Natural killer cell (primary cell): ENCODE measurements at regions not wholly inside any gene's neighbourhood (a gene's known extent, or its start where the extent isn't known, plus 50 kb on each side); places are given as distances from the start of the nearest gene placed in this dataset.

Experiments used
- ATAC-seq, 3 donors: fragments of 150-1000 bp in 2 of 3; fragments of 200-7000 bp in 1 of 3; cut with Tn5 transposase; 1 replicate in 1 of 3; 2 replicates in 2 of 3; pipeline ENCODE4 v1.10.0; 2021; ENCODE audit warnings: mild to moderate bottlenecking in 2 of 3, moderate library complexity in 2 of 3
- DNase-seq, 2 donors: peaks; one replicate each; pipeline versions ENCODE4 v3.0.0 to v3.0.0-alpha.2; 2013 to 2021; ENCODE audit warnings: mixed read lengths in 1 of 2
- H3K27ac ChIP-seq: one replicate; pipeline ENCODE4 v1.5.1; 2013; ENCODE audit warnings: mild to moderate bottlenecking, low read length
- H3K27me3 ChIP-seq: one replicate; pipeline ENCODE4 v1.6.1; 2013; ENCODE audit warnings: low read length; ENCODE audit not compliant: control insufficient read depth, insufficient read depth
- H3K36me3 ChIP-seq: one replicate; pipeline ENCODE4 v1.6.1; 2013; ENCODE audit warnings: low read length; ENCODE audit not compliant: control insufficient read depth, insufficient read depth
- H3K4me1 ChIP-seq: one replicate; pipeline ENCODE4 v1.6.1; 2013; ENCODE audit warnings: low read length; ENCODE audit not compliant: control insufficient read depth, insufficient read depth
- H3K4me3 ChIP-seq: one replicate; pipeline ENCODE4 v1.5.1; 2013; ENCODE audit warnings: low read length
- H3K9me3 ChIP-seq: one replicate; pipeline ENCODE4 v1.6.1; 2013; ENCODE audit warnings: low read length; ENCODE audit not compliant: control insufficient read depth, insufficient read depth
- H3K27ac Mint-ChIP-seq, 2 donors: one replicate each; pipeline ENCODE4 v1.8.0; 2022; ENCODE audit warnings: mild to moderate bottlenecking in 2 of 2, mixed read lengths in 2 of 2, moderate library complexity in 1 of 2
- H3K27me3 Mint-ChIP-seq, 2 donors: one replicate each; pipeline ENCODE4 v1.8.0; 2022; ENCODE audit warnings: low read depth in 2 of 2, mixed read lengths in 2 of 2
- H3K36me3 Mint-ChIP-seq: one replicate; pipeline ENCODE4 v1.8.0; 2022; ENCODE audit warnings: mixed read lengths
- H3K4me1 Mint-ChIP-seq, 2 donors: one replicate each; pipeline ENCODE4 v1.8.0; 2022; ENCODE audit warnings: mixed read lengths in 2 of 2
- H3K4me3 Mint-ChIP-seq: one replicate; pipeline ENCODE4 v1.8.0; 2022; ENCODE audit warnings: mild to moderate bottlenecking, moderate library complexity, mixed read lengths
- H3K9me3 Mint-ChIP-seq, 2 donors: one replicate each; pipeline ENCODE4 v1.8.0; 2022; ENCODE audit warnings: mixed read lengths in 2 of 2
- CTCF ChIP-seq: fragments of 200-600 bp; IDR thresholded peaks from one replicate; pipeline ENCODE4 v1.8.0; 2022; ENCODE audit warnings: antibody characterized with exemption
- WGBS: methylation state at CpG from one replicate; pipeline ENCODE4 v1.1.7; 2013; ENCODE audit warnings: missing lambda C conversion rate; ENCODE audit not compliant: insufficient coverage; 5-methylcytosine and 5-hydroxymethylcytosine counted together
- intact Hi-C: fragments of 100-400 bp; cut with micrococcal nuclease; formaldehyde crosslinking; loops from one replicate; pipeline ENCODE4 v1.14.2; 2022

- Histone ChIP-seq H3K9me3 (no peaks in the 10 kb centered on the region), H3K27ac (no peak overlapping the region), H3K4me1 (no peaks in the 10 kb centered on the region), H3K36me3 (no peaks in the 10 kb centered on the region), H3K4me3 (no peak overlapping the region), H3K27me3 (no peaks in the 10 kb centered on the region)
- Mint-ChIP-seq H3K4me3 (no peak overlapping the region), H3K9me3 (no peaks in the 10 kb centered on the region), H3K27ac (no peak overlapping the region), H3K27me3 (peaks cover 0 to 21% of the 10 kb centered on the region in 2 donors), H3K36me3 (no peaks in the 10 kb centered on the region), H3K4me1 (no peaks in the 10 kb centered on the region)
- ATAC-seq, result no peak
- WGBS, result 86% methylated on average over 5 of the region's 5 CpGs
- no peak for DNase-seq
- TF ChIP-seq CTCF, result no peak
- intact Hi-C loops, result no loop called here
These were observed 124.5 kb downstream of the KCNA5 start for GRCh38 chr12:5168148-5168547.

DNA sequence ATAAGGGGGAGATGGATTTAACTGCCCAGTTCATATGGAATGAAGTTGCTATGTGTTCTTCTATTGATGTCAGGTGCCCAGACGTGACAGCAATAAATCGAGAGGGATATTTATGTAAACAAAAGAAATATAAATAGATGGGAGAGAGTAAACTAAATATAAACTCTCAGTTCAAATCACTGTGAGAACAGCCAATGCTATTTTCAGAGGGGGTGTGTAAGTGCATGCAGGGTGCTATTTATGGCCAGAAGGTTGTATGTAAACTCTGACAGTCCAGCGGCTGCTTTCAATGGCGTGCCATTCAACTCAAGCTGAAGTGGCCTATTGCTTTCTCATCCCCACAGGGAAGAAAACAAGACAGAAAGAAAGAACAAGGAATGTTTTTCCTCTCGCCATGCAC lies 127.2 kb downstream of the KCNA5 start:
- DNase-seq (no peak), ATAC-seq (no peak)
- no peaks in the 10 kb centered on the region for H3K36me3 Mint-ChIP-seq
- Histone ChIP-seq H3K36me3 (no peaks in the 10 kb centered on the region), H3K4me3 (no peak overlapping the region), H3K27me3 (no peaks in the 10 kb centered on the region), H3K9me3 (no peaks in the 10 kb centered on the region), H3K4me1 (no peaks in the 10 kb centered on the region), H3K27ac (no peak overlapping the region)
- H3K4me1 Mint-ChIP-seq, result no peaks in the 10 kb centered on the region
- WGBS, result 61% methylated on average over 5 of the region's 5 CpGs
- peaks cover under 1 to 36% of the 10 kb centered on the region in 2 donors for H3K27me3 Mint-ChIP-seq
- TF ChIP-seq CTCF, result no peak
- no peak overlapping the region for H3K27ac Mint-ChIP-seq
- intact Hi-C loops, result no loop called here
- no peak overlapping the region for H3K4me3 Mint-ChIP-seq
- no peaks in the 10 kb centered on the region for H3K9me3 Mint-ChIP-seq

DNA sequence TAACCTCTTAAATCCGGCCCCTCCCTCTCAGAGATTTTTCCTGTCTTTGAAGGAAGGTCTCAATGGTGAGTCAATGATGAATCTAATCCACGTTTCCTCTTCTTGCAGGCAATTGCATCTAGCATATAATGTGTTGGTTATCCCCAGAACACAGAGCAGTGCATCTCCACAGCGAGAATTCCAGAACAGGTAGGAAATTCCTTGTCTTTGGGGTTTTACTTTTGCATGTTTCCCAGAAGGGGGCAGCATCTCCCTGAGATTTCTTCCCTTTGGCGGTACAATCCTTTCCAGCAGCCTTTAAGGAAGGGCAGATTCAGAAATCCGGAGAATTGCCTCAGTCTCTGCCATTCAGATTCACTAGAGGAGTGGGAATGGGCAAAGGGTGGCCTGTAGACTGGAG lies 128.0 kb downstream of the KCNA5 start:
- Mint-ChIP-seq H3K27me3 (peaks cover 2 to 40% of the 10 kb centered on the region in 2 donors), H3K4me3 (no peak overlapping the region), H3K9me3 (no peaks in the 10 kb centered on the region), H3K36me3 (no peaks in the 10 kb centered on the region), H3K27ac (no peak overlapping the region), H3K4me1 (no peaks in the 10 kb centered on the region)
- no peak for DNase-seq
- no peak for TF ChIP-seq CTCF
- ATAC-seq, result no peak
- WGBS, result 28% methylated on average over 5 of the region's 5 CpGs
- Histone ChIP-seq H3K4me3 (no peak overlapping the region), H3K36me3 (no peaks in the 10 kb centered on the region), H3K9me3 (no peaks in the 10 kb centered on the region), H3K27me3 (no peaks in the 10 kb centered on the region), H3K27ac (no peak overlapping the region), H3K4me1 (no peaks in the 10 kb centered on the region)
- intact Hi-C loops, result no loop called here

GRCh38 chr12:5172886-5173285 lies 129.2 kb downstream of the KCNA5 start:
- TF ChIP-seq CTCF, result no peak
- intact Hi-C loops, result no loop called here
- Mint-ChIP-seq H3K27ac (no peak overlapping the region), H3K4me3 (no peak overlapping the region), H3K27me3 (peaks cover 2 to 36% of the 10 kb centered on the region in 2 donors), H3K36me3 (no peaks in the 10 kb centered on the region), H3K9me3 (no peaks in the 10 kb centered on the region), H3K4me1 (no peaks in the 10 kb centered on the region)
- no peaks in the 10 kb centered on the region for H3K36me3 ChIP-seq
- DNase-seq (no peak), ATAC-seq (no peak)
- no peak overlapping the region for H3K4me3 ChIP-seq
- H3K9me3 ChIP-seq, result no peaks in the 10 kb centered on the region
- no peaks in the 10 kb centered on the region for H3K27me3 ChIP-seq
- H3K4me1 ChIP-seq, result no peaks in the 10 kb centered on the region
- no peak overlapping the region for H3K27ac ChIP-seq
- WGBS, result 77% methylated on average over 10 of the region's 10 CpGs
